HUES6 (cell line): ENCODE measurements at regions not wholly inside any gene's neighbourhood (a gene's known extent, or its start where the extent isn't known, plus 50 kb on each side); places are given as distances from the start of the nearest gene placed in this dataset.

Source experiments
- H3K27ac ChIP-seq: 2 replicates; pipeline ENCODE4 v1.7.0; 2013; ENCODE audit warnings: low read depth, mild to moderate bottlenecking, low read length, inconsistent platforms
- H3K27me3 ChIP-seq: 2 replicates; pipeline ENCODE4 v1.6.1; 2013; ENCODE audit warnings: low read length; ENCODE audit not compliant: control insufficient read depth, insufficient read depth
- H3K36me3 ChIP-seq: 2 replicates; pipeline ENCODE4 v1.6.1; 2013; ENCODE audit warnings: low read length; ENCODE audit not compliant: control insufficient read depth, insufficient read depth
- H3K4me1 ChIP-seq: 2 replicates; pipeline ENCODE4 v1.6.1; 2013; ENCODE audit warnings: low read length; ENCODE audit not compliant: control insufficient read depth, insufficient read depth
- H3K4me3 ChIP-seq: 2 replicates; pipeline ENCODE4 v1.5.1; 2013; ENCODE audit warnings: low read depth, low read length
- H3K9ac ChIP-seq: one replicate; pipeline ENCODE4 v1.6.1; 2013; ENCODE audit warnings: mild to moderate bottlenecking, low read length
- H3K9me3 ChIP-seq: 2 replicates; pipeline ENCODE4 v1.6.1; 2013; ENCODE audit warnings: low read depth, low read length; ENCODE audit not compliant: control insufficient read depth, insufficient read depth

DNA sequence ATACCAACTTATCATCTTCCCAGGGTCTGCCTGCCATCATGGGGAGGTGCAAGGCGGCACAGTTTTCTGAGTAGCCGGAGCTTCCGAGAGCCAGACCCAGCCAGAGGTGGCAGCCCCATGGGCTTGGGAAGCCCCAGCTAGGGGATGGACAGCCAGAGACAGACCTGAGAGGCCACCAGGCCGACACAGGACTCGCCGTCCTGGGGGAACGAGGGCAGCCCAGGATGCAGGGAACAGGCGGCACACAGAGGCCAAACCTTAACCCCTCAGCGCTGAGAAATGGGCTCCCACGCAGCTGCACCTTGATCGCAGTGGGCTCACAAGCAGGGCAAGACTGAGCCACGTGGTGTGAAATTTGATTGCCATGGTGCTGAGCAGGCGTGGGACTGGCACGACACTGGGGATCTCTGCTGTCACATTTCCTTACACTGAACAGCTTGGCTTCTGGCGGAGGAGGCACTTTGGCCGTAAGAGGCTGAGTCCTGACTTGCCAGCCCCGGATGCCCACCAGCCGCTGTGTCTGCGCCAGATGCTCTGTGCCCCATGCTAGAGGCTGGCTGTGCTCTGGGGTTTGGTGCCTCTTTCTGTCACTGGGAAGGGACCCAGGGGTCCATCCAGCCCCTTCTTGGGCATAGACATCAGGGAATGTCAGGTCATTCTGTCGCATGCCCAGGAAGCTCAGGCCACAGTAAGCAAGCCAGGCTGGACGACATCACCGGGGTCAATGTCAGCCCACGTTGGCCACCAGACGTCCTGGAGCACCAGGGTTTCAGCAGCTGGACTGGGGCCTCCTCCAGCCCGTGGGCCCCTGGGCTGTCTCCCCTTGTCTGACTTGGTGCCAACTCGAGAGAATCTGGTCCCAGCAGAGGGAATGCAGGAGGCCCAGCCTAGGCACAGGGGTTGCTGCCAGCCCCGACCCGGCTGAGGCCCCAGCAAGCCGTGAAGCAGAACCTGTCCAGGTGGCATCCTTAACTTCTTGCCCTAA, 312.1 kb upstream of the MYT1L start:
- H3K27ac ChIP-seq = no peak overlapping the region
- peaks cover 4% of the 10 kb centered on the region; the same call in 1 of the 2 replicates for H3K9me3 ChIP-seq
- 0 out of 2 replicates have a peak, but pooled peaks cover 6% of the 10 kb centered on the region for H3K4me1 ChIP-seq
- no peak overlapping the region for H3K4me3 ChIP-seq
- no peaks in the 10 kb centered on the region for H3K36me3 ChIP-seq
- H3K9ac ChIP-seq = no peak overlapping the region
- no peaks in the 10 kb centered on the region for H3K27me3 ChIP-seq

DNA sequence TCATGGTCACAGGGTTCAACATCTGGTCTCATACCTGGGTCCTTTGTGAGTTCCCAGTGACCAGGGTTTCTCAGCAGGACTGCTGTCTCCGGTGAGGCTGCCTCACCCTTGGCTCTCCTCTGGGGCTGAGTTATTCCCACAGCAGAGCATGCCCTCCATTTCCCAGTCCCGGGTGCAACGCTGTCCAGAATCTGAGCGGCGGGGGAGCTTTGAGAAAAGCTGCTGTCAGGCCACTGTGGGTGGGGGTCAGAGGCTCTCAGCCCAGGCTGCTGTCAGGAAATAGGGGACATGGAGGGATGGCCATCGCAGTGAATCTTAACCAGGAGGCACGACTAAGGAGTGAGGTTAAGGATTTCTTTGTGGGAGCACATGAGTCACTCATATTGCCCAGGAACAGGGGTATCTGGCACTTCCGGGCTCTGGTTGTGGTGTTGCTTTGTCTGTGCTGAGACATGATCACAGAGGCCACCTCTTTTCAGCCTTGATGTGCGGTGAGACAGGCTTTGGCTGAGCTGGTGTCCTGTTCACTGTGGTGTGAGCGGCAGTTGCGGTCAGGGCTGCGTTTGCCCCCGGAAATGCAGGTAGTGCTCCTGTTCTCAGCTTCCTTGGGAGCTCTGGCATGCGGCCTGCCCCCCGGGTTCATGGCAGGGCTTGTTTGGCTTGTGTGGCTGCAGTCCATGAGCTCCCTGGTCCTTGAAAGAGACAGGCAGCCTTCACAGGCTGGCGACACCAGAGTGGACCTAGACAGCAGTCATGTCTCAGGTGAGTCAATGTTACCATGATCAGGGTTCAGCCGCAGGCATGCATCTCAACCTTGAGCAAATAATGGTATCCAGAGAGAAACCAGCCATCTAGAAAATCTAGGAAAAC, 310.7 kb upstream of the MYT1L start:
- Histone ChIP-seq H3K36me3 (no peaks in the 10 kb centered on the region), H3K27ac (no peak overlapping the region), H3K27me3 (no peaks in the 10 kb centered on the region), H3K4me3 (no peak overlapping the region), H3K4me1 (0 out of 2 replicates have a peak, but pooled peaks cover 6% of the 10 kb centered on the region), H3K9ac (no peak overlapping the region), H3K9me3 (no peaks in the 10 kb centered on the region)

DNA sequence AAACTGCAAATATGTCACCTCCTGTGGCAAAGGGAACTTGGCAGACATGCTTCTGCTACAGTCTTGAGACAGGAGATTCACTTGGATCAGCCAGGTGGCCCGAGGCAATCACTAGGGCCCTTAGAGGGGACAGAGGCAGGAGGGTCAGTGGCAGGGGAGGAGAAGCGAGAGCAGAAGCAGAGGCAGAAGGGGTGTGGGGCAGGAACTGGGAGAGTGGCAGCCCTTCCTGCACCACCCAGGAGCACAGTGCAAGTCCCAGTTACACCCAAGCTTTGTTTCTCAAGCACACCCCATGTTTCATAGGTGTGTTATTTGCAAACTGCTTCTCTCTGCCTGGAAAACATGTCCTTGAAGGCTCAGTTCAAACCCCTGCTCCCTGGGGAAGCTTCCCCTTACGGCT, 309.7 kb upstream of the MYT1L start:
- Histone ChIP-seq H3K4me1 (no peaks in the 10 kb centered on the region), H3K9me3 (no peaks in the 10 kb centered on the region), H3K27ac (no peak overlapping the region), H3K27me3 (no peaks in the 10 kb centered on the region), H3K9ac (no peak overlapping the region), H3K36me3 (no peaks in the 10 kb centered on the region), H3K4me3 (no peak overlapping the region)

DNA sequence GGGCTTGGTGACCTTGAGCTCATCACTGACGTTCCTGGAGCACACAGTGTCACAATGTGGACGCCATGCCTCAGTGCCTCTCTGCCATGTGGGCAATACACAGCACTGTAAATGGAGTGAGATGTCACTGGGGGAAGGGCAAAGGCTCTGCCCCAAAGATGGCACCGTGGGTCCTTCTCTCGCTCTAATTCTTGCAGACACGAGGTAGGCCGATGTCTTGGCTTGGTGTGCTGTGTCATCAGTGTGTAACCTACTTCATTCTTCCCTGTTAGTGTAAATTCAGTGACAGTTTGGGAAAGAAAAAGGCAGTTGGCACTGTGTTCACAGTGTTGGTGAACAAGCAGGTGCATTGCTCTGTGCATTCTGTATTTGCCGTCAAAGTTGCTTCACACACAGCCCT, 309.3 kb upstream of the MYT1L start:
- Histone ChIP-seq H3K36me3 (no peaks in the 10 kb centered on the region), H3K4me1 (no peaks in the 10 kb centered on the region), H3K27ac (no peak overlapping the region), H3K9ac (no peak overlapping the region), H3K27me3 (no peaks in the 10 kb centered on the region), H3K4me3 (no peak overlapping the region), H3K9me3 (no peaks in the 10 kb centered on the region)

DNA sequence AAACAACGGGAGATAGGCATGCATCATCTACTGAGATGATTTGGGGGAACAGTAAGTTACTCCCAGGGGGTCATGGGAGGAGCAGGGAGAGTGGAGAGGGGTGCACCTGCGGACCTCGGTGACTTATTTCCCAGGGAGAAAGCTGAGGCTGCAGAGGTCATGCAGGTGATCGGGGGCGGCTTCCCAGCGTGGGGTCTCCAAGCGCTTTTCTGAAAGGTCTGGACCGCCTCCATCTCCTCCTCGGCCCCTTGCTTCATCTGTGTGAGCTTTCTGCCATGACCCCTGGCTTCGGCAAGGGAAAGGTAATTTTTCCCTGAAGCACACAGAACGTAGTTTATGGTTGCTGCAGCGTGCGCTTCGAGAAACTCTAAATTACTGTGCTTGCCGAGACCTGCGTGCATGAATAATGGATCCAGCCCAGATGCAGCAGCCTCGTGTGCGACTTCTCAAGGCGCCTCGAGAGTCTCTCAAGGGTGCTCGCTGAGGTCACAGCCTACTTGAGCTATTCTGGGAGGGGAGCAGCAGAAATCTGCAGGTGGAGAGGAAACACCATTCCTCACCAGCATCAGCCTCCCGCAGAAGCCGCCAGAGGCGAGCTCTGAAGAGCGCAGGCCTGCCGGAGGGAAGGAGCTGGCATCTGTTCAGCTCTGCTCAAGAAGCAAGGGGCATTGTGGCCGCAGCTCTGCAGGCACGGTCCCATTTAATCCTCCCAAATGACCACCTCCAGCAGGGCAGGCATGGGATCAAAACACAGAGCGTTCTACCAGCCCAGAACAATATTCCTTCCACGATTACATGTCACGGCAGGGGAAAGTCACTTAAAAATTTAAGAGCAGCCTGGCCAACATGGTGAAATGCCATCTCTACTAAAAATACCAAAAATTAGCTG, 308.4 kb upstream of the MYT1L start:
- Histone ChIP-seq H3K4me1 (no peaks in the 10 kb centered on the region), H3K9me3 (no peaks in the 10 kb centered on the region), H3K27me3 (no peaks in the 10 kb centered on the region), H3K4me3 (no peak overlapping the region), H3K36me3 (no peaks in the 10 kb centered on the region), H3K9ac (no peak overlapping the region), H3K27ac (no peak overlapping the region)

DNA sequence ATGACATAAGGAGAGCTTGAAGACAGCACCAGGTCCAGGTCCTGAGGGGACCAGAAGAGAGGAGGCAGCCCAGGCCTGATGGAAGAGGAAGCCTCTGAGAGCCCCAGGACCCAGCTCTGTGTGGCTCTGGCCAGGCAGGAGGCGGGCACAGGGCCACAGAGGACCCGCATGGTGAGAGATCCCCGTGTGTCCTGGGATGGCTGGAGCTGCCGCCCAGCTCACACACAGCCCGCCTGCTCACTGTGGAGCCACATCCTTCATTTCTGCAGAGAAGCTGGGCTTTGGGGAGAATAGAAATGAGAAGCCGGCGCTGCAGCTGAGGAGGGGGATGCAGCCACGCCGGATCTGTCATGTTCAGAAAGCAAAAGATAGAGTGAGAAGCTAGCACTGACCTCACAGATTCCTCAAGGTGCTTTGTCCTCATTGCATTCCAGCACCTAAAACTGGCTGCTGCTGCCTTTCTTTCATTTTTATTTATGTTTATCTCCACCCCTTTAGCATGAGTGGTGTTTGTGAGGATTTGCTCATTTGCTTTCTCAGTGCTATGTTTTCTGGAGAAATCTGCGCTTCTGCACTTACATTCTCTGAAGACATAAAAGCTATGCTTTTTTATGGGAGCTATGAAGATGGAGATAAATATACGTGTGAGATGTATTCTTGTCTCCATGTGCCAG, 307.6 kb upstream of the MYT1L start:
- no peaks in the 10 kb centered on the region for H3K9me3 ChIP-seq
- H3K27ac ChIP-seq = no peak overlapping the region
- no peak overlapping the region for H3K4me3 ChIP-seq
- H3K4me1 ChIP-seq = no peaks in the 10 kb centered on the region
- H3K27me3 ChIP-seq = no peaks in the 10 kb centered on the region
- no peaks in the 10 kb centered on the region for H3K36me3 ChIP-seq
- H3K9ac ChIP-seq = no peak overlapping the region

DNA sequence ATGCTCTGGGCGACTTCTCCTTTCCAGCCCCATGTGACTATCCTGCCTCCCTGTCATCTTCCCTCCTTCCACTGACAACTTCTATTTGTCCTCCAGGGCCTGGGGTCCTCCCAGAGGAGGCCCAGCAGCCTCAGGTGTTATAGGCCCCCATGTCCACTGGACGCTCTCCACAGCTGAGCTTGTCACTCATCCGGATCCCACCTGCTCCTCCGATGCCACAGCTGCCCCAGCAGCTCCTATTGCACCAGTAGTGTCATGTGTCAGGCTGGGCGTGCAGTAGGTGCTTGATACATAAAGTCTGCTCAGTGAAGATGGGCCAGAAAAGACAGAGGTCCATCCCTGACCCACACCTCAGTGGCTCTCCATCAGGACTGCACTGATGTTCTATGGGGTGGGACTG, 305.7 kb upstream of the MYT1L start:
- H3K27ac ChIP-seq = no peak overlapping the region
- H3K36me3 ChIP-seq = no peaks in the 10 kb centered on the region
- H3K4me3 ChIP-seq = no peak overlapping the region
- no peak overlapping the region for H3K9ac ChIP-seq
- H3K9me3 ChIP-seq = no peaks in the 10 kb centered on the region
- H3K27me3 ChIP-seq = no peaks in the 10 kb centered on the region
- H3K4me1 ChIP-seq = no peaks in the 10 kb centered on the region

DNA sequence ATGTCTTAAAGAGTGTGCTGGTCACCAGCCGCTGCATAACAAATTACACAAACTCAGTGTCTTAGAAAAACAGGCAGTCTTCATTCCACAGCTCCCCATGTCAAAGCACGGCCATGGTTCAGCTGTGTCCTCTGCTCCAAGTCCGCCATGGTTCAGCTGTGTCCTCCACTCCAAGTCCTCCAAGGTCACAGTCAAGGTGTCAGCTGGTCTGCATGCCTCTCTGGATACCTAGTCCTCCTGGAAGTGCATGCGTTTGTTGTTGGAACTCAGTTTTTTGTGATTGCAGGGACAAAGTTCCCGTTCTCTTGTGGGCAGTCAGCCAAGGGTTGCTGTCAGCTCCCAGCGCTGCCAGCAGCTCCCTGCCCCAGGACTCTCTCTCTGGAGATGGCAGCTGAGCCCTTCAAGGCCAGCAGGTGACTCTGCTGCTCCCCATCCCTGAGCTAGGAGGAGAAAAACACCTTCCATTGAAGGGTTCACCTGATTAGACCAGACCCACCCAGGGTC, 304.0 kb upstream of the MYT1L start:
- Histone ChIP-seq H3K27me3 (no peaks in the 10 kb centered on the region), H3K9me3 (no peaks in the 10 kb centered on the region), H3K4me3 (no peak overlapping the region), H3K36me3 (no peaks in the 10 kb centered on the region), H3K9ac (no peak overlapping the region), H3K27ac (no peak overlapping the region), H3K4me1 (no peaks in the 10 kb centered on the region)

DNA sequence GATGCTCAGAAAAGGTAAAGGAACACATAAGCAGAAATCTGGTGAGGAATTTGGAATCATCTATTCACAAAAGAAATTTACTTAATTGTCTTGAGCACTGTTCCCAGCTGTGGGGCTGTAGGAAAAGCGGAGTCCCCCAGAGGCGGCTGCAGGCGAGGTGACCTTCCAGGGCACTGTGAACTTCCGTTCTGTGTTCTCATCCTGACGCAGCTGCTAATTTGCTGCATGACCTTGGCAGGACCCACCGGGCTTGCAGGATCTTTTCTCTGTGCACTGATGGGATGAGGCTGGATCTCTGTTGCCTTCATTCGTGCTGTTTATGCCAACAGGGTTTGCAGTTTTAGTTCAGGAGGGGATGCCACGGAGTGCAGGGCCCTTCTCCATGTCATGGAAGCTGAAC, 301.9 kb upstream of the MYT1L start:
- no peak overlapping the region for H3K4me3 ChIP-seq
- no peaks in the 10 kb centered on the region for H3K4me1 ChIP-seq
- no peak overlapping the region for H3K27ac ChIP-seq
- H3K36me3 ChIP-seq = no peaks in the 10 kb centered on the region
- H3K9me3 ChIP-seq = no peaks in the 10 kb centered on the region
- H3K27me3 ChIP-seq = no peaks in the 10 kb centered on the region
- H3K9ac ChIP-seq = no peak overlapping the region

GRCh38 chr2:2623939-2624338, 292.9 kb upstream of the MYT1L start:
- H3K36me3 ChIP-seq = no peaks in the 10 kb centered on the region
- H3K27ac ChIP-seq = no peak overlapping the region

More at GRCh38 chr2:2623939-2624338, 292.9 kb upstream of the MYT1L start:
- Histone ChIP-seq H3K4me1 (no peaks in the 10 kb centered on the region), H3K4me3 (no peak overlapping the region), H3K9ac (no peak overlapping the region), H3K27me3 (peaks cover 3% of the 10 kb centered on the region; the same call in 1 of the 2 replicates), H3K9me3 (no peaks in the 10 kb centered on the region)
